HG02588 (cell line): ENCODE measurements at regions not wholly inside any gene's neighbourhood (a gene's known extent, or its start where the extent isn't known, plus 50 kb on each side); places are given as distances from the start of the nearest gene placed in this dataset.

ENCODE experiments used
- ATAC-seq: cut with Tn5 transposase; IDR thresholded peaks from one replicate; pipeline ENCODE4 v1.9.1; 2021; ENCODE audit warnings: mild to moderate bottlenecking, moderate library complexity; ENCODE audit not compliant: unreplicated experiment

DNA sequence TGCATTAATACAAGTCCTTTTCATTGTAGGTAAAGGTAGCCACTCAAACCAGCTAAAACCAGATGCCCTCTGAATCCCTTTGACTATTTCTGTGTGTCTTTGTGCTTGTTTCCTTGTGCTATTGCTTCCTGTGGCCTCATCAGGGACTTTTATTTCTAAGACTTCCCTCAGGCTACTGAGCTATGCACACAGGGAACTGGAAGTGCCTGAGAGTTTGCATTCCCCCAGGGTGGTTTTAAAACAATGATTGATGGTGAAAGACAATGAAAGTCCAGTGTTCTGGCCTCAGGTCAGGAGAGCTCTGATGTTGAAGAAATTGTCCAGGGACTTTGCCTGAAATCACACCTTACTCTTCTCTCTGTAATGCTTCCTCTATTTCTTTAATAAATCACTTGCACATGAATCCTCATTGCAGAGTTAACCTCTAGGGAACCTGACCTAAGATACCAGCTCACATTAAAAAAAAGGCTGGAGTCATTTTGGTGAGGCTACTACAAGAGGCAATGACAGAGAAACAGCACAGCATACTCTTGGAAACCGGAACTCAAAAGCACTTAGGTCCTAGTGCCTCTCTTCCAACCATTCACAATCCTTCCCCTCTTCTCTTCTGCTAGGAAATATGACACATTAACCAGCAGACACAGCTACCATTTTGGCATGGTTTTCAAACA lies 158.1 kb upstream of the NREP start:
- no peak for ATAC-seq

DNA sequence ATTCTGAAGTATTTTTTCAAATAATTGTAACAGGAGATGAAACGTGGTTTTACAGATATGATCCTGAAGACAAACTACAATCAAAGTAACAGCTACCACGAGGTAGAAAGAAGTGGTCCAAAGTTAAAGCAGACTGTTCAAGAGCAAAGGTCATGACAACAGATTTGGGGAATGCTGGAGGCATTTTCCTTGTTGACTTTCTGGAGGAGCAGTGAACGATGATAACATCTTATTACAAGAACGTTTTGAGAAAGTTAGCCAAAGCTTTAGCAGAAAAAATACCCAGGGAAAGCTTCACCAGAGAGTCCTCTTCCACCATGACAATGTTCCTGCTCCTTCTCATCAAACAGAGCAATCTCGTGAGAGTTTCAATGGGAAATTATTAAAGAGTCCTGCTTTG lies 145.4 kb upstream of the NREP start:
- no peak for ATAC-seq

DNA sequence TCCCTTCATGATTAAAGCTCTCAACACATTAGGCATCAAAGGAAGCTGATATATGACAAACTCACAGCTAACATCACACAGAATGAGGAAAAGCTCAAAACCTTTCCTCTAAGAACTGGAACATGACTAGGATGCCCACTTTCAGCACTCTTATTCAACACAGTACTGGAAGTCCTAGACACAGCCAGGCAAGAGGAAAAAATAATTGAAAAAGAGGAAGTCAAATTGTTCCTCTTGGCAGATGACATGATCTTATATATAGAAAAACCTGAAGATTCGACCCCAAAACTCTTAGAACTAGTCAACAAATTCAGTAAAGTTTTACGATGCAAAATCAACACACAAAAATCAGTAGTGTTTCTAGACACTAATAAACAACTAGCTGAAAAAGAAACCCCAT lies 144.3 kb upstream of the NREP start:
- no peak for ATAC-seq

DNA sequence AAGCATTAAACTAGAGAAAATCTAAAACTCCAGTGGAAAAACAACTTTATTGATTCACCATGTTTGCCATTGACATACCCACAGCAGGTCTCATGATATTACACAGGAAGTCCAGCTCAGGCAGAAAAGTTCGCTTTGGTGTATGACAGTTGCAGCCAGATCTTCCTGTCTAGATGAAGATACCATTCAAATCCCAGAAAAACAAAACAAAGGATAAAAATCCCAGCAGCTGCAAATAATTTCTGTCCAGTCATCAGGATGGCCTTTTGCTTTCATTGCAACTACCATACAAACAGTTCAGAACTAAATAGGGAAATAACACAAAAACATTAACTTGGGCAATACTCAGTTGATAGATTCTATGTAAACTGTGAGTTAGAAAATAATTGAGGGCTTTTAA lies 136.0 kb upstream of the NREP start:
- ATAC-seq, result no peak

DNA sequence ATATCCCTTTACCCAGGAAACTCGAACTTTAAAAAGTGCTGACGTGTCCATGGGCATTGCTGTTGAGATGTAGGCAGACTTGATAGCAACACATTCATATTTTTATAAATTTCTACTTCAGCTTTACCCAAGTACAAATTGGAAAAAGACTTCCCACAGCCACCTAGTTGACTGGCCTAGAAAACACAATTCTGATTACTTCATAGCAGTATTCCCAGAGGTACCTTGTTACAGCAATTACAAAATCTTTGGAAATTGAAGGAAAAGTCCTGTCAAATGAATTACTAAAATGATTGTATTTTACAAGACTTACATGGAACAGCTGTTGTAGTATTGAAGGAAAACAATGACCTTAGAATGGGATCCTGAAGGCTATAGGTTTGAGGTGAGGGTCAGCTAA lies 130.7 kb upstream of the NREP start:
- no peak for ATAC-seq

DNA sequence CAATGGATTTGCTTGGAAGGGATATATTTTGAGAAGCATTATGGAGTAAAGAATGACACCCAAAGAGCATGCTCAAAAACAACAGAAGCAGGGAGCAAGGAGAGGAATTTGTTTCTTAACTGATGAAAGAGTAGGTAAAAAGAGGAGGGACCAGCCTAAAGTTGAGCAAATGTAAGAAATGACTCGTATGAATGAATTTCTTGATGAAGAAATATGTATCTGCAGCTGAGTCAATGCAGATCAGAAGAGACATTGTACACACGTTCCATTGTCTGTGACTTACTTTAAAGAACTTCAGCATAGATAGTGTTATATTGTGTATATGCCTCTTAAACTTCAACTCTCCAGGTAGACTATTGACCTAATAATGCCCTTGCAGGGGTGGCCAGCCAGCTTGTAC lies 112.7 kb upstream of the NREP start:
- no peak for ATAC-seq

DNA sequence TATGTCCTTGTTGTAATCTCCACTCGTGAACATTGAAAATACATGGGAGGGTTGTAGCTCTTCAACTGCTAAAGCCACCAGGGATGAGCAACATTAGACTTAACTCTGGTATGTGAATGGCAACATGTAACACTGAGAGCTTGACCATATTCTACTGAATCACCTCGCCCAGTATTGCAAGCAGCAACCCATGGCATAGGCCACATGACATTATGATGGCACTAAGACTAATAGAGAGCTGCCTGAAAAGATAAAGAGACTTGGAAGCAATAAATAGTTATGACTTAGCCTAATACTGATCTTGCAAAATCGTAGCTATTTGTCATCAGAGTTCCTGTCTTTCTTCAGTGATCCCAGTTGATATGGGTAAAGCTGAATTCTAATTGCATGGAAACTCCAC lies 108.4 kb upstream of the NREP start:
- no peak for ATAC-seq

DNA sequence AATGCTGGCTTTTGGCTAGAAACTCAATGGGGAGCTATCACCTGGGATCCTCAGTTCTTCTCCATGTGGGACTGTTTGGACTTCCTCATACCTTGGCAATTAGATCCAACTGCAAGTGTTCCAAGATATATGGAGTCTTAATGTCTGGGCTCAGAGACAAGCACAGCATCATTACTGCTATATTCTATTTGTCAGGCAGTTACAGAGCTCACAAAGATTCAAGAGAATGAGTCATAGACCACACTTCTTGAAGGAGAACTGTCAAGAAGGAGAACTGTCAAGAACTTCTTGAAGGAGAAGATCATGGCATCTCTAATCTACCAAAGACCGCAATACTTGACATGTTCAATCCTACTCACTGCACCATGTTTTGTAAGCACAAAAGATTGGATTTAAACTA lies 106.8 kb upstream of the NREP start:
- ATAC-seq, result no peak

DNA sequence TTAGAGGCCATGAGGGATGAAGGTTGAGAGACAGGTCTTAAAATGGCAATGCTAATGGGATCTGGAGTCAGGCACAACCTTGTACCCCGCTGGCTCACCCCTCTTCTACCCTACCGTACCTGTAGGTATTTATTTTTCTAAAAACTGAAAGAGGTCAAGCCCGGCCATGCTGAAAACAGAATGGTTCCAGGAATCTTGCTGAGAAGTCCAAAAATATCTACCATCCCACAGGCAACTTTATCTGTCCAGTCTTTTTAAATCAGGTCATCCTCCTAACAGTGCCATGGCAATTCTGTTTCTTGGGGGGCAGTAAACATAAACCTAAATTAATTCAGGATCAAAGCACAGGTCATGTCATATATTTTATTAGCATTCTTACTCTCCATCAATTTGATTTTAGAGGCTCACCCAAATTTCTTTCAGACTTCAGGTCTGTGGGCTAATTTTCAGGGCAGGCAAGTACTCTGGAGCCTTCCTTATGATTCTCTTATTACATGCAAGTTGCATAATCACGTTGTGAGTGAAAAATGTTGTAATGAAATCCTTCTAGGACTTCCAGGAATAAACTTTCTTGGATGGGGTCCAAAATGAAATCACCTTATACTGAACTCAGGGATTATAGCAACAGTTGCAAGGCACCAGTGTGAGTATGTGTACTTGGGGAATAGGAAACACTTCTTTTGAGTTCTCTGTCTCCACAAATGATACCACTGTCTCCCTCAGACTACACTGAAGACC lies 102.7 kb upstream of the NREP start:
- ATAC-seq, result no peak

DNA sequence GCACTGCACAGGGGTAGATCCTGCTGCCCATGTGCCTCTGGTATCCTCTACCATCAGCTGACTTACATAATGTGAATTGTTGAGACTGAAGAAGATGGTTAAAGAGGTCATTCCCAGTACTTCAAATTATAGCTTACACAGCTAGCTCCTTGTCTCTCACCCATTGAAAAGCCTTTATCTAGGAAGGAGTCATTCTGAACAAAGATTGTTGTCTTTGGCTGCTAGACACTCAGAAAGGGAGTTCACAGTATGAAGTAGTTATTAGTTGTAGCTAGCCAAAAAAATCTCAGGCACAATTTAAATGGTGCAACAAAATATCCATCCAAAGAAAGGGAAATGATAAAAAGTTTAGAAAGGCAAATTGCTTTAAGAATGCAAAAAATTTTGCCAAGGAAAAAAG lies 102.0 kb upstream of the NREP start:
- ATAC-seq, result no peak

DNA sequence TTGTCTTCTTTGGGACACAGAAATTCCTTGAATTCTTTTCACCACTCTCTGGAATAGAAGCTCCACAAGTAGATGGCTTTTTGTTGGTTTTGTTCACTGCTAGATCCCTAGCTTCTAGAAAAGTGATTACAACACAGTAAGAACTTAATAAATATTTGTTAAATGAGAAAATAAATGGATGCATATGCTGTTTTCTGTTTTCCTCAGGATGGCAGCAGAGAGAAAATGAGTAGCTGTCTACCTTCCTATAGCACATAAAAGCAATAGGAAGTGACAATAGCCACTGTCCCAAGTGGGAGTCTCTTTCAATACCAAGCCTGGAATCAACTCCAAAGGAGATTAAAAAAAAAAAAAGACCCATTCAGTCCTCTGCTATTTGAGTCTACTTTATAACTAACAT lies 100.6 kb upstream of the NREP start:
- no peak for ATAC-seq

DNA sequence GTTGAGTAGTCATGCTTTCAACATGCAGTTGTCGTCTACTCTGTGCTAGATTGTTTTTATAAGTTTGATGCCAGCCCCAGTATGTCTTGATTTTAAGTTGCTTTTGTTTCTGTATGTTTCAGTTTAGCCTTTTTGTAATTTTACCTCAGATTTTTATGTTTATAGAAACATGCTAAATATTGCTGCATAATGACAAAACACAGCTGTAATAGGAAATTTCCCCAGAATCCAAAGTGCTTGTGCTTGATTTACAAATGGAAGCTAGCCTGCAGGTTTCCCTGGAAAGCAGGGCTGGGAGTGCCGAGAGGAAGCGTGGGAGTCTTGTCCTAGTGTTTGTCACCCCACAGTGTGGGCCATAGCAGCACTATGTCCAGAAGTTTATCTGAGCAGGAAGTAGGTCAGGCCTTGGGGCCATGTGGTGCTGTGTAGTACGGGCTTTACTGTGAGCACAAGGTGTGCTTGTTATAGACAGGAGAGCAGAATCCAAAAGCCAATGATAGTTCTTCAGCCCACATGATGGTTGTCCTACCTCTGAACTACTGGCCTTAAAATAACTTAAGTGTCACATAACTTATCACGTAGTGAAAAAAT lies 100.0 kb upstream of the NREP start:
- no peak for ATAC-seq

DNA sequence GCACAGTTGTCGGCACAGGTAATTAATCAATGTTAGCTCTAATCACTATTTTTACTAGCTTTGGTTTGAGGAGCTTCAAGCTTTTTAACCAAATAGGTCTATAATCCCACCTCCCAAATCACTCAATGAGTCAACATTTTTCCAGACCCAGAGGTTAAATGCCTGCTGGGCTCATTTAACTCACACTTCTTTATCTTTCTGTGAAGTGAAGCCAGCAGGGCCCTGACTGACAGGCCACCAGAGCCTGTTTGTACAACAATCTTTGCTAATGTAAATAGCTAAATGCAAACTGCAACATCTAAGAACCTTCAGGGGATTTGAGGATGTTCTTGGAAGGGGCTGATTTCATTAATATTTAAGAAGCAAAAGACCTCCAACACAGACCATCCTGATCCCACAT lies 98.4 kb upstream of the NREP start:
- ATAC-seq, result no peak

DNA sequence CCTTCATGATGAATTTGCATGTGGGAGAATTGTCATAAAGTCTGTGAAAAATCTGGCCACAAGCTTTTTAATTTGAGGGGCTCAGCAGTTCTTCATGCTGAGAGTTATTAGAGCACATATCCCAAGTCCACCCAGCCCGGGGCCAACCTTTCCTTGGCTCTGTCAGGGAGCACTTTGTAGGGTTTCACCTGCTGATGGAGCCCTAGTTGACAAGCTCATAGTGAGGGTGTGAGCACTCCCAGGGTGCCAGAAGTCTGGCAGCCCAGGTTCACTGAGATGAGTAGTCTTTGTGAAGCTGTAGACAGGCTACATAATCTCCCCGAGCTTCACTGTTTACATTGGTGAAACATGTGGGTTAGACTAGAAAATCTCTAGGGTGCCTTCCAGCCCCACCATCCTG lies 97.2 kb upstream of the NREP start:
- ATAC-seq, result no peak

DNA sequence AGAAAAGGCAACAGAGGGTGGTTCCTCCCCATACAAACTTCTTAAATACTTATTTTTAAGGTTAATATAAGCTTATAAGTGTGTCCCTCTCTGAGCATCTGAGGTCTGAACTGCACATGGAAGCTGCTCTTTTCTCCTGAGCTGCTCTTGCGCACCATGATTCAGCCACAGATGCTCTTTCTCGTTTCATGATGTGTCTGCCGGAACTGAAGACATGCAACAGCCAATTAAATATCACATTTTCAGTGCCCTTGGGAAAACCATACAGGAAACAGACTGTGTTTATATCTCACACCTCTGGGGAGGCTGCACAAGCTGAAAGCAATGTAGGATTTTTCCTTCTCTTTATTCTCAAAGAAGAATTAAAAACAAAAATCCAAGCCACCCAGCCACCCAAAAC lies 96.8 kb upstream of the NREP start:
- ATAC-seq, result no peak

DNA sequence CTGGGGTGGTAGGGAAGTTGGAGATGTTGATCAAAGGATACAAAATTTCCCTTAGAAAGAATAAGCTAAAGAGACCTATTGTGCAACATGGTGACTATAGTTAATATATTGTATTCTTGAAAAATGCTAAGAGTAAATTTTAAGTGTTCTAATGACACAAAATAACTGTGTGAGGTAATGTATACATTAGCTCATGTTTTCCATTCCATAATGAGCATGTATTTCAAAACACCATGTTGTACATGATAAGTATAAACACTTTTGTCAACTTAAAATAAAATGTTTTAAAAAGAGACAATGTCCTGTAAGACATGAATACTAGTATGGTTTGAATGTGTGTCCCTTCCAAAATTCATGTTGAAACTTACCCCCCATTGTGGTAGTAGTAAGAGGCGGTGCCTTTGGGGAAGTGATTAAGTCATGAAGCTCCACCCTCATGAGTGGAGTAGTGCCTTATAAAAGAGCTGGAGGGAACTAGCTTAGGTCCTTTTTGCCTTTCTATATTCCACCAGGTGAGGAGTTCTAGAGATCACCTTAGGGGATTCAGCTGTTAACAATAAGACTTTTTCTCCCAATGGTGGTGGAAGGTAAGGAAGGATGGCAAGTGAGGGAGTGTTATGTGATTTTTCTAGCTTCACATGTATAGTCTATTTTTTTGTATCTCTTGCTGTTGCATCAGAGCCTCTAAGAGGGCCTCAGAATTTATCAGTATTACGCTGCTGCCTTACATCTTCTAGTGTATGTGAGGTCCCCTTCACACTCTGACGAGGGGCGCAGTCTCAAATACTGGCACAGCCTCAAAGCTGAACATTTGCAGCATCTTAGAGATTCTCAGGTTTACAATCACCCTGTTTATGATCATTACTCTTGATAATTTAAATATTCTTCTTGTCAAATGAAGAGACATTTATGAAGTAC lies 94.9 kb upstream of the NREP start:
- no peak for ATAC-seq

DNA sequence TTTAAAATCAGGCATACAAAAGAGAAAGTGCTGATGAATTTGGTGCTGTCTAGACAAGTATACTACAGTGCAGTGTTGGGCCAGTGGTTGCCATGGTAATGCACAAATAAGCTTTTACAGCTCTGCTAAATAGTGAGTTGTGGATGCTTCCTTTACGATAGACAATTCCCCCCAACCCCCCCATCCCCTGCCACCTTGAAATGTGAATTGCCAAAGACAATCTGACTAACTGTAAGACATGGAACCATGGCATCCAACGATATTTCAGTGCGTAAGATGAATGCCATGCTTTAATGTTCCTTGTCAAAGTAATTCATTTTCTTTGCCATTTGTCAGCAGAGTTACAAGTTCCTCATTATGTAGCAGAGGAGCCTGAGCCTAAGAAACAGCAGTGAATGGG lies 91.5 kb upstream of the NREP start:
- ATAC-seq, result no peak

DNA sequence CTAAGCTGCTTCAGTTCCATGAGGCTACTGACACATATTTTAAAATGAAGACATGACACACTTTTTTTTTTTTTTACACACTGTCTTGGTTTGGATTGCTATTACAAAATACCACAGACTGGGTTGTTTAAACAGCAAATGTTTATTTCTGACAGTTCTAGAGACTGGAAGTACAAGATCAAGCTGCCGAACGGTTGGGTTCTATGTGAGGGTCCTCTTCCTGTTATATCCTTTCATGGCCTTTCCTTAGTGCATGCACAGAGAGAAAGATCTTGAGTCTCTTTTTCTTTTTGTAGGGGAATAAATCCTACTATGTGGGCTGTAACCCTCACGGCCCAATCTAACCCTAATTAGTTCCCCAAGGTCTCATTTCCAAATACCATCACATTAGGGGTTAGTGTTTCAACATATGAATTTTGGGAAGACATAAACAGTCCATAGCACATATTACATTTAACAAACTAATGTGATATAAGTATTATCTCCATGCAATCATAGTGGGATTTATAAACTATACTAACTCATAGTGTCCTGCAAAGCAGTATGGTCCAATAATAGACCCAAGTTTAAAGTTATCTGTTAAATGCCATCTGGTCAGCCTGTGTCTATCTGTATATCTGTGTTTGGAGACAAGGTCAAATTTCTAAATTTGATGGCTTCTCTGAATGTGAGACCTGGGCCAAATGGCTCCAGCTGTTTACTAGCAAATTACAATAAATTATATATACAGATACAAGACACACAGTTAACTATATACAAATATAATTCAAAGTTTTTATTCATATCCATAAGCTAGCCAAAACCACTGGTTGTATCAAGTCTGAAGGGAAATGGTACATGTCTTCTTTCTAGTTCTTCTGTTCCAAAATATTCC lies 90.3 kb upstream of the NREP start:
- no peak for ATAC-seq

DNA sequence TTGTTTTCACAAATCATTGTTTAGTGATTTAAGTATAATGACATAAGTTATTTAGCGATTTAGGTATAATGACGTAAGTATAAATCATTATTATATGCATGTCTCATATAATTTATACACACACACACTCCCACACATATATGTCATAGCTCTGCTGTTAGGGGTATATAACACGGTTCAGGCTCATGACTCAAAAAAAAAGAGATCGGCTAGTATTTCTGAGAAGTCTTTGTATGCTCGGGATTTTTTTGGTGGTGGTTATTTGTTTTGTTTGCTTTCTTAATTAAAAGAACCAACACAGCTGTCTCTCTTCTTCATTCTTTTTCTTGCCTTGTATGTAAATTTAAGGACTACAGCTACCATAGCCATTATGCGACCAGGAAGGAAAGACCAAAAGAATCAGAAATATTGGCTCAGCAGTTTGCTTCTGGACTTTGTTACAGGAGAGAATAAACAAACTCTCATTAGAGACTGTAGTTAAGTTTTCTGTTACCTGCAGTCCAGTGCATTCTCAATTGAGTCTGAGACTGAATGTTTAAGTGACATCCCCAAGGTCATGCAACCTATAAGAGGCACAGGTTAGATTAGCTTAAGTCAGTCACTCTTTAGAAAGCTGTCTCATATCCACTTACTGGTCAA lies 83.2 kb upstream of the NREP start:
- no peak for ATAC-seq

DNA sequence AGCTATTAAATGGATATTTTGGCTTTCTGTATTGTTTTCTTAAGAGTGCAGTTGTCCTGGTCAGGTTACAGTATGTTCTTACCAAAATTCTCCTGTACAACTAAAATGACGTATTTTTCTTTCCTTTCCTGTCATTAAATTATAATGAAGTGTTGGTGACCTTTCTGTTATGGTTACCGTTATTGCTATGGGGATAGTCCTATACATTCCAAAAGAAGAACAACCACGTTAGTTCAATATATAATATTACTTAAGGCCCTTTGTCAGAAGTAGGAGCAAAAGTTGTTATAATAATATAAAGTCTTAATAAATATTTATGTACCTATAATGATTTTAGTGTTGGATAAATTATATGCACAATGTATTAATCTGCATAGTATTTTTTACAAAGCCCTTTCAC lies 82.4 kb upstream of the NREP start:
- ATAC-seq, result no peak
